Head of caudate nucleus (tissue), 42 donors: ENCODE measurements at regions not wholly inside any gene's neighbourhood (a gene's known extent, or its start where the extent isn't known, plus 50 kb on each side); places are given as distances from the start of the nearest gene placed in this dataset.

ENCODE experiments used
- DNase-seq, 42 donors: peaks; one replicate each; pipeline versions ENCODE4 v3.0.0 to v3.0.0-alpha.2; 2020 to 2021; ENCODE audit warnings: mixed read lengths in 7 of 42
- intact Hi-C: fragments of 100-400 bp; cut with DNase I; formaldehyde crosslinking; loops from one replicate; pipeline ENCODE4 v1.15.0; 2022

DNA sequence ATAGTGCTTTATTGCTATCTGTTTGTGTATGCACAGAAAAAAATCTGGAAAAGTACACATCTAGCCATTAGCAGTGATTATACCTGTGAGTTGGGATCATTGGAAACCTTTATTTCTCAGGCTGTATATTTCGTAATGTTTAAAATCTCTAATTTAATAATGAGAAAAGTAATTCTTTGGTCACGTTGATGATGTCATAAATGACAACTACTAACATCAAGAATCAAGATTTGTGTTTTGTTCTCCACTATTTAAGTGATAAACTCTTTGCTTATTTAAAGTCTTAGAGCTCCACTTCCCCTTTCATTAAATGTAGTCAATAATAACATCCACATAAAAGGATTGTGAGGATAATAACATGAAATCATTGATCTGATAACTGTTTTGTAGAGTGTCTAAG lies 126.2 kb downstream of the TMA16 start:
- intact Hi-C loops, result no loop called here

GRCh38 chr4:163621821-163622220 lies 127.3 kb downstream of the TMA16 start:
- intact Hi-C loops, result no loop called here
- no peak for DNase-seq

More for the DNA sequence above, 126.2 kb downstream of the TMA16 start:
- DNase-seq, result no peak

DNA sequence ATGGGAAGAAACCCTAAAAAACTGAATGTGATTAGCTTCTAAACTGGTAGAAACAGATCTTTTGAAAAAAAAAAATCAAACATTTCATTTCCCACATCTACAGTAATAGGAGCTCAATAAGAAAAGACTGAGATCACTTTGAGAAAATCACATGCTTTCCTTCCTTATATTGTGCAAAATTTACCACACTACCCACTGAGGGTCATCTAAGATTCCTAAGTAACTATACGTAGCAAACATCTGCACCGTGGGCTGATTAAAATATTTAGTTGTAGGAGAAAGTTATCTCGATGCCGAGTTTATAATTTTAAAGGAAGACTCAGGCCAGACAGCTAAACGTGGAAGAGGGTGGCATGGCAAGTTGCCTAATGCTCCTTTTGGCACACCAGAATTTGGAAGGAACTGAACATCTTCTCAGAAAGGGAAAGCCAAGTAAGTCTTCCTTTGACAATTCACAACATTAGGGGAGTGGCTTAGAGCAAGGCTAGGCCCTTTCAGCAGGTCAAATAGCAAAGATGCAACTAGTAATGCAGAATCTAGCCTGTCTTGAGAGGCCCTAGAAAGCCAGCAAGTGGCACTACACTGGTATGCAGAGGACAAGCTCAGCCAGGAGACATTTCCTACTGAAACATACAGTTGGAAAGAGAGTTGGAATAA lies 128.0 kb downstream of the TMA16 start:
- intact Hi-C loops, result no loop called here
- DNase-seq, result peak in 1 of 42 donors; percentile 11

- no peak for DNase-seq
- intact Hi-C loops, result no loop called here
These were observed 129.3 kb downstream of the TMA16 start for GRCh38 chr4:163623787-163624186.

- intact Hi-C loops, result no loop called here
- DNase-seq, result no peak
These were observed 130.2 kb downstream of the TMA16 start for GRCh38 chr4:163624727-163625126.

DNA sequence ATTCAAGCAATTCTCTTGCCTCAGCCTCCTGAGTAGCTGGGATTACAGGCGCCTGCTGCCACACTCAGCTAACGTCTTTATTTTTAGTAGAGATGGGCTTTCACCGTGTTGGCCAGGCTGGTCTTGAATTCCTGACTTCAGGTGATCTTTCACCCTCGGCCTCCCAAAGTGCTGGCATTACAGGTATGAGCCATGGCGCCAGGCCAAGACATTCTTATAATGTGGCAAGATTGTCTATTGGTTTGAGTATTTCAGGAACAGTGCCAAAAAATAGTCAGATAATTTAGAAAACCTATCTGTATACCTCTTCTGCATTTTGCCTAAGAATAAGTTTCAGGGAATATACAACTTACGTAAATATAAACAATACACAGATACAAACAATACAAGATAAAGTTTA lies 136.8 kb downstream of the TMA16 start:
- intact Hi-C loops, result no loop called here
- DNase-seq, result no peak

GRCh38 chr4:163638909-163639308 lies 144.4 kb downstream of the TMA16 start:
- intact Hi-C loops, result no loop called here
- no peak for DNase-seq

- no peak for DNase-seq
- intact Hi-C loops, result no loop called here
These were observed 155.1 kb downstream of the TMA16 start for GRCh38 chr4:163649557-163650091.

GRCh38 chr4:163651761-163652160 lies 157.3 kb downstream of the TMA16 start:
- intact Hi-C loops, result no loop called here
- no peak for DNase-seq

GRCh38 chr4:163654621-163655020 lies 160.1 kb downstream of the TMA16 start:
- no peak for DNase-seq

GRCh38 chr4:163660636-163661035 lies 166.1 kb downstream of the TMA16 start:
- intact Hi-C loops, result no loop called here

More at GRCh38 chr4:163654621-163655020, 160.1 kb downstream of the TMA16 start:
- intact Hi-C loops, result no loop called here

GRCh38 chr4:163662768-163663167 lies 168.3 kb downstream of the TMA16 start:
- no peak for DNase-seq
- intact Hi-C loops, result no loop called here

More at GRCh38 chr4:163660636-163661035, 166.1 kb downstream of the TMA16 start:
- DNase-seq, result no peak

DNA sequence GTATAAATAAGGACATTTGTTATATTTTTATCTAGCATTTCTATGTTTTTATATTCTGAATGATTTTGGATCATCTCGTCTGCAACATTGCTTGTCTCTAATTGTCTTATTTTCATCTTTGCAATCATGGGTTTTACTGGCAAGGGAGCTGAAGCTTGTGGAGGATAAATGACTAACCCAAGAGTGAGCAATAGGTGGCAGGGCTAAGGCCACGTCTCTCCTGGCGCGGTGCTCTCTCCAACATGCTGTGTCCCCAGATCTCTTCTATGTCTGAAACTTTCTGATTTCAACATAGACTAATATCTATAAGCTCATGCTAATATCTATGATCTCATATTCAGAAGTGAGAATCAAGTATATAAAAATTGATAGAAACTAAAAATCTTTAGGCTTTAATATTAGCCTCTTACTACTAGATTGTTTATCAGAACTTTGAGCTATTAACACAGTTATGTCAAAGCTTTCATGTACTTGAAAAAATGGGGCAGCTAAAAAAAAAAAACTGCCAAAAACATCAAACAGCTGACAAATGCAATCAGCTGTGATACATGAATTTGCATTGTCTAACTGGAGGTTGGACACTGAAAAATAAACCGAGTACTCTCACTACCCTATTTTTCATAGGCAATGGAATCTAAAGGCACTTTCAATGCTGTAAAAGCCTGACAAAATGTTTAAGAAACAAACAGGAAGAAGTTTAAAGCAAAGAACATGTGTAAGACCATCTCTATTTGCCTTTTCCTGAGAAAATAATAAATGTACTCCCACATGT lies 169.2 kb downstream of the TMA16 start:
- no peak for DNase-seq
- intact Hi-C loops, result no loop called here

- no peak for DNase-seq
- intact Hi-C loops, result no loop called here
These were observed 170.6 kb downstream of the TMA16 start for GRCh38 chr4:163665101-163665500.

DNA sequence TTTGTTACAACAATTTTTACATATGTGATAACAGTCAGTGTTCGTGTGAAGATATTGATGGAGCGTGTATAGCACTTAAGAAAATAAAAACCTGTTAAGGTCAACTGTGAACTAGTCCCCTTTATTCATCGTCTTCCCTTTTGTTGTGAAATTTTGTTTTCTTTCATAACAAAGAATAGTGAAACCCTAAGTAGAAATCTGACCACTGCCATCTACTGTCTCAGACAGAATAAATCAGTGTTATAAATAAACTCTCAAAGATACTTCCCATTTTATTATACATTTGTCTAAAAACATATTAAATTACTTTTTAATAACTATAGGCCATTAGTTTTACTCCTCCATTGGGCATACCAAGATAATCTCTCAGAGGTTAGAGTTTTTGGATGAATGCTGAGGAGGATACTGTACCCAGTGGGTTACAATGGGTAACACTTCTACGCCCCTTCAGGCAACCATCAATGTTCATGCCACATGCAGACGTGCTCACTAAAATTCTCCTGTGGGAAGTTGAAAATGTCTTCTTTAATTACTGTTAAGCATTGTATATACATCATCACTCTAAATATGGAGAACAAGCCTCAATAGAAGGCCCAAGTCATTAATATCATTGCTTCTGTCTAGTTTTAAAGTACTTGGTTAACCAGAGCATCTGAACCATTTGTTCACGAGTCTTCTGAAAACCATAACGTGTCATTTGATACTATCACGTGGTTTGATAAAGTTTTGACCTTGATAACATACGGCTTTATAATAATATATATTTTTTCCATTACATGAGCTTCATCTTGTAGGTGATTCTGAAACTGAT lies 171.2 kb downstream of the TMA16 start:
- DNase-seq, result no peak
- intact Hi-C loops, result no loop called here

DNA sequence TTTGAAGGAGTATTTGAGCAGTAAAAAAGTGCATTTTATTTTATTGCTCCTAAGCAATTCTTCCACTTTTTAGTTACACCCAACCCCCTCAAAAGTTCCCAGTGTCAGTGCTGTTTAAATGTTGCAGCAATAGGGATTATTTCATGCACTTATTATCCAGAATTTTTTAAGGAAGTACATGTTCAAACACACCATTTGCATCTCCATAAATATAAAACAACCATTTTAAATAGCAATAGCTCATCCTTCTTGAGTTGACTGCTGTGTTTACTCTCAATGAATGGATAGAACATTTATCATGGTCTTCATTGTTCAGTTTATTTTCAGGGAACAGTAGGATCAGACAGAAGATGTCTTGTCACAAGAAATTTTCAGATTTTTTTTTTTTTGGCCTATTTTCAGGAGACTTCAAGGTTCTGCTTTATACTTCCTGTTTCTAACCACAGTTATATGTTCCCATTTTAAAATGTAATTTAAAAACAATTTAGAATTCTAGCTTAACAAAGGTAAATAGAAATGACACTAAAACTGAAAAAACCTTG lies 171.9 kb downstream of the TMA16 start:
- no peak for DNase-seq
- intact Hi-C loops, result no loop called here

DNA sequence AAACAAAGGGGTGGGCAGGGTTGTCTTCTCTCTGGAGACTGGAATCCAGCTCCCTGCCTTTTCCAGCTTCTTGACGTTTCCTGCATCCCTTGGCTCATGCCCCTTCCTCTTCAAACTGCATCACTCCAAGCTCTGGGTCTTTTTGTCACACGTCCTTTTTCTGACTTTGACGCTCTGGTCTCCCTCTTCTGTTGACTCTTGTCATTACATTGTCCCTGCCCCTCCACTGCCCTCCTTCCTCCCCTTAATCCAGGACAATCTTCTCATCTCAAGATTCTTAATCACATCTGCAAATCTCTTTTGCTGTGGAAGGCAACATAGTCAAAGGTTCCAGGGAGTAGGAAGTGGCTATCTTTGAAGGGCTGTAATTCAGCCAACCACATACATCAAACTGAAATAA lies 178.3 kb downstream of the TMA16 start:
- no peak for DNase-seq
- intact Hi-C loops, result no loop called here

DNA sequence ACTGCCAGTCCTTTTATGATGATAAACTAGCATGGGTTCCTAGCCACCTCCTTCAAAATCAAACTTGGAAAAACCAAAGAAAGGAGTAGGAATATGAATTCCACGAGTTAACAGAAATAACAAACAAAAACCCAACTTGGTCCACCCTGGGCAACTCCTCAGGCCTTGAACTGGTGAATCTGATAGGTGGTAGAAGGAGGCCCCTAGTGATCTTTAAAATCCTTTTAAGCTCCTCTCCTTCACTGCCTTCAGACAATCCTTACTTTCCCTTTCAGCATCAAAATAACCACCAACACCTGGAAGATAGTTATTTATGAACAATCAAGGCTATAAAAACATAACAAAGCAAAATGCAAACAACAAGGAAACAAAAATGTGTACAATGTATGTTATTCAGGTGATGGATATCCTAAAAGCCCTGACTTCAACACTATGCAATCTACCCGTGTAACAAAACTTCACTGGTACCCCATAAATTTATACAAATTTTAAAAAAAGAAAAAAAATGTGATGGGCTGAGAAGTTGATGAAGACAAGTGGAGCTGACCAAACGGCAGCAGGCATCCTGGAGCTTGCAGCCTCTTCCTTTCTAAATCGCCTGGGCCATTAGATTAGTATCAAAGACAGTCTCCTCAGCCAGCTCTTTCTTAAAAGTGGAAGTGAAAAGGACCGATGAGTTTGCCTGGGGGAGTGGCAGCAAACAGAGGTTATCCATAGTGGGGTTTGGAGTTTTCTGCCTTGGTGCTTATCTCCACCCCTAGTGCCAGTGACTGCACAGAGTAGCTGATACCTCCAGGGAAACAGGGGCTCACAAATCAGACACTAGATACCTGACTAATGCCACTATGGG lies 179.6 kb downstream of the TMA16 start:
- intact Hi-C loops, result no loop called here

DNA sequence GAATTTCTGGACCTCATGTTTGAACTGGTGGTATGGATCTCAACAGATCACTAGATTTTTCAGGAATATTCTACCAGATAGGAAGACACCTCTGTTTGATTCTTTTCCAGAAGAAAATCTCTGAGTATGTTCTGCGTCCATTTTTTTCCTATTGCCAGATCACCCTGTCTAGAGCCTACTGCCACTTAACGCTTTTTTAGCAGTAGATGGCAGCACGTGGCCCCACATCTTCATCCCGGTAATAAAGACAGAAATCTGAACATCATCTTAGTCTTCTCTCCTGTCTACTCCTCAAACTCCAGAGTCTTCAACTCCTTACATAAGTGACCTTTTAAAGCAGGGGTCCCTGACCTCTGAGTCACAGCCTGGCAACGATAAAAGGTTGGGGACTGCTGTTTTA lies 184.7 kb downstream of the TMA16 start:
- DNase-seq, result peak in 7 of 42 donors; percentile 8 to 35 (median 16)
- intact Hi-C loops, result no loop called here

More for the DNA sequence above, 179.6 kb downstream of the TMA16 start:
- DNase-seq, result no peak
